Natural killer cell treated with Interleukin-12 subunit alpha and Interleukin-12 subunit beta and Interleukin-15 and Interleukin-18, amount 100 ng/mL, for 72 hours (primary cell): ENCODE measurements at regions not wholly inside any gene's neighbourhood (a gene's known extent, or its start where the extent isn't known, plus 50 kb on each side); places are given as distances from the start of the nearest gene placed in this dataset.
"Not testable (repeated sequence)": the region's sequence is repeated elsewhere in the genome, so short reads cannot be mapped to it uniquely, and the experiment has no call there.

Experiments
- ATAC-seq, 2 donors: fragments of 150-1000 bp; cut with Tn5 transposase in 1 of 2; sonication (Bioruptor Pico), chemical (Tn5 transposase) in 1 of 2; 2 replicates each; pipeline ENCODE4 v1.10.0; 2021
- DNase-seq: peaks from one replicate; pipeline ENCODE4 v3.0.0; 2022; ENCODE audit warnings: low spot score
- H3K27ac Mint-ChIP-seq, 2 donors: 1 replicate in 1 of 2; 2 replicates in 1 of 2; pipeline ENCODE4 v1.8.0; 2022; ENCODE audit warnings: mixed read lengths in 2 of 2, mild to moderate bottlenecking in 1 of 2, moderate library complexity in 1 of 2
- H3K27me3 Mint-ChIP-seq, 2 donors: 1 replicate in 1 of 2; 2 replicates in 1 of 2; pipeline ENCODE4 v1.8.0; 2022; ENCODE audit warnings: mixed read lengths in 2 of 2
- H3K36me3 Mint-ChIP-seq: one replicate; pipeline ENCODE4 v1.8.0; 2022; ENCODE audit warnings: mixed read lengths
- H3K4me1 Mint-ChIP-seq, 2 donors: 1 replicate in 1 of 2; 2 replicates in 1 of 2; pipeline ENCODE4 v1.8.0; 2022; ENCODE audit warnings: low read depth in 2 of 2, mixed read lengths in 2 of 2, mild to moderate bottlenecking in 1 of 2
- H3K4me3 Mint-ChIP-seq: one replicate; pipeline ENCODE4 v1.8.0; 2022; ENCODE audit warnings: mixed read lengths
- H3K9me3 Mint-ChIP-seq: 2 replicates; pipeline ENCODE4 v1.8.0; 2022; ENCODE audit warnings: mixed read lengths

- not testable (repeated sequence) for H3K4me3 Mint-ChIP-seq, H3K36me3 Mint-ChIP-seq, H3K27ac Mint-ChIP-seq, ATAC-seq, DNase-seq, H3K9me3 Mint-ChIP-seq
- H3K27me3 Mint-ChIP-seq, result peaks cover 0 to 21% of the 10 kb centered on the region in 2 donors
- H3K4me1 Mint-ChIP-seq, result peaks cover 37 to 46% of the 10 kb centered on the region in 2 donors
These were observed 123.6 kb upstream of the ERRFI1 start for GRCh38 chr1:8149756-8150155.

GRCh38 chr1:8147956-8148355, 121.8 kb upstream of the ERRFI1 start:
- no peak overlapping the region for H3K4me3 Mint-ChIP-seq
- peaks cover 28 to 39% of the 10 kb centered on the region in 2 donors for H3K4me1 Mint-ChIP-seq
- DNase-seq (no peak), ATAC-seq (no peak)
- H3K9me3 Mint-ChIP-seq, result no peaks in the 10 kb centered on the region
- peaks cover 0 to 24% of the 10 kb centered on the region in 2 donors for H3K27me3 Mint-ChIP-seq
- no peak overlapping the region for H3K27ac Mint-ChIP-seq
- H3K36me3 Mint-ChIP-seq, result no peaks in the 10 kb centered on the region

GRCh38 chr1:8146257-8146855, 120.2 kb upstream of the ERRFI1 start:
- no peaks in the 10 kb centered on the region for H3K9me3 Mint-ChIP-seq
- H3K4me3 Mint-ChIP-seq, result no peak overlapping the region
- ATAC-seq (no peak), DNase-seq (no peak)
- H3K36me3 Mint-ChIP-seq, result no peaks in the 10 kb centered on the region
- peaks cover 0 to 18% of the 10 kb centered on the region in 2 donors for H3K27me3 Mint-ChIP-seq
- H3K4me1 Mint-ChIP-seq, result peaks cover 16 to 26% of the 10 kb centered on the region in 2 donors
- peak overlapping the region in 1 of 2 donors; percentile 24 for H3K27ac Mint-ChIP-seq

- Mint-ChIP-seq H3K4me3 (peak overlapping the region; percentile 3), H3K9me3 (no peaks in the 10 kb centered on the region), H3K27ac (peak overlapping the region in 1 of 2 donors; percentile 24), H3K27me3 (peaks cover 0 to 16% of the 10 kb centered on the region in 2 donors), H3K4me1 (peaks cover 11 to 23% of the 10 kb centered on the region in 2 donors), H3K36me3 (no peaks in the 10 kb centered on the region)
- DNase-seq (no peak), ATAC-seq (no peak)
These were observed 119.6 kb upstream of the ERRFI1 start for GRCh38 chr1:8145545-8146202.

DNA sequence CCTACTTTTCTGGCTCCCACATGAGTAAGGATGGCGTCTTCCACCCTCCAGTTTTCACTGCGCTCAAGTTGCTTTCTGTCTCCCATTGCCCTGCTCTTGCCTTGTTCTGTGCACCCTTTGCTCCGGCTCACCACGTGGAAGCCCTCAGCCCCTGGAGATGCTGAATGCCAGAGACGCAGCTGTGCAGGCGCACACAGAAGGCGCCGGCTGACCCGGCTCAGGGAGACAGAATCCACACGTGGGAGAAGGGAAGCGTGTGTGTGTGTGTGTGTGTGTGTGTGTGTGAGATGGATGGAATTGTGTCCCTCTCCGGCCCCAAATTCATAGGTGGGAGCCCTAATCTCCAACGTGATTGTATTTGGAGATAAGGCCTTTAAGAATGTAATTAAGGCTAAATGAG, 118.2 kb upstream of the ERRFI1 start:
- DNase-seq (no peak), ATAC-seq (no peak)
- Mint-ChIP-seq H3K36me3 (no peaks in the 10 kb centered on the region), H3K4me3 (no peak overlapping the region), H3K27me3 (peaks cover 0 to 14% of the 10 kb centered on the region in 2 donors), H3K27ac (peak overlapping the region in 1 of 2 donors; percentile 21), H3K9me3 (no peaks in the 10 kb centered on the region), H3K4me1 (peaks cover 8 to 20% of the 10 kb centered on the region in 2 donors)

GRCh38 chr1:8142955-8143629, 117.0 kb upstream of the ERRFI1 start:
- H3K4me3 Mint-ChIP-seq, result no peak overlapping the region
- peaks cover 0 to 16% of the 10 kb centered on the region in 2 donors for H3K27me3 Mint-ChIP-seq
- DNase-seq (no peak), ATAC-seq (no peak)
- H3K36me3 Mint-ChIP-seq, result no peaks in the 10 kb centered on the region
- peaks cover 8 to 20% of the 10 kb centered on the region in 2 donors for H3K4me1 Mint-ChIP-seq
- no peaks in the 10 kb centered on the region for H3K9me3 Mint-ChIP-seq
- no peak overlapping the region for H3K27ac Mint-ChIP-seq

DNA sequence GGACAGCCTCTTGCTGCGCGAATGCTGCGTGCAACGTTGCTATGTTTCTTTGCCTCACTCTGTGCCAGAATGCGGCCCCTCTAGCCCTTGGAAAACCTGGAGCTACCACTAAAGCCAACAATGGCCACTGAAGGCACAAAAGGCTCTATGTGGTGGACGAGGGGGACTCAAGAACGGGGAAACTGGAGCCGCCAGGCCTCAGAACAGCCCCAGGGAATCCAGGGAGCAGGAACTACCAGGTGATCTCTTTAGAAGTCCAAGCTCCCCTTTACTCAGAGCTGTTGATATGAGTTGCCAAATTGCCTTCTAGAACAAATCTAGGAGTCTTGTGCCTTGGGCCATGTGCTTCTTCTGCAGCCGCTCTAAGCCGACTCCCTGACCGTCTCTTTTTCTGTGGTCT, 113.8 kb upstream of the ERRFI1 start:
- Mint-ChIP-seq H3K4me3 (no peak overlapping the region), H3K4me1 (peaks cover 0 to 7% of the 10 kb centered on the region in 2 donors), H3K9me3 (no peaks in the 10 kb centered on the region), H3K27me3 (peaks cover 18 to 20% of the 10 kb centered on the region in 2 donors), H3K27ac (no peak overlapping the region), H3K36me3 (no peaks in the 10 kb centered on the region)
- no peak for DNase-seq
- no peak for ATAC-seq

DNA sequence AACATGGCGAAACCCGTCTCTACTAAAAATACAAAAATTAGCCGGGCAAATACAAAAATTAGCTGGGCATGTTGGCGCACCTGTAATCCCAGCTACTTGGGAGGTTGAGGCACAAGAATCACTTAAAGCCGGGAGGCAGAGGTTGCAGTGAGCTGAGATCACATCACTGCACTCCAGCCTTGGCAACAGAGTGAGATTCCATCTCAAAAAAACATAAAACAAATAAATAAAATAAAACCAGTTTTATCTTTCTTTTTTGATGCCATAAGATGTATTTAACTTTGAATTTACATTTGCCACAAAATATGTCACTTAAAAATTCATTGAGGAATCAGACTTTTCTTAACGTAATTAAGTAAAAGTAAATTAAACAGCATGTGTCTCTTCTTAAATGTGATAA, 113.3 kb upstream of the ERRFI1 start:
- peaks cover 1 to 5% of the 10 kb centered on the region in 2 donors for H3K4me1 Mint-ChIP-seq

DNA sequence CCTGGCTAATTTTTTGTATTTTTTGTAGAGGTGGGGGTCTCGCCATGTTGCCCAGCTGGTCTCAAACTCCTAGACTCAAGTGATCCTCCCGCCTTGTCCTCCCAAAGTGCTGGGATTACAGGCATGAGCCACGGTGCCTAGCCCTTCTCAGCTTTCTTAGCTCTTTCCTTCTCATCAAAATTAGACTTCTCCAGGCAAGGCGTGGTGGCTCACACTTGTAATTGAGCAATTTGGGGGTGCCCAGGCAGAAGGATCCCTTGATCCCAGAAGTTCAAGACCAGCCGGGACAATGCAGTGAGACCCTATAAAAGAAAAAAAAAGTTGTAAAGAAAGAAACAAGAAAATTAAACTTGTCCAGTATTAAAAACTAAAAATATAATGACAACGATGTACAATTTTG, 112.6 kb upstream of the ERRFI1 start:
- peaks cover 24 to 29% of the 10 kb centered on the region in 2 donors for H3K27me3 Mint-ChIP-seq
- H3K27ac Mint-ChIP-seq, result no peak overlapping the region
- peaks cover 0 to 3% of the 10 kb centered on the region in 2 donors for H3K4me1 Mint-ChIP-seq
- no peaks in the 10 kb centered on the region for H3K36me3 Mint-ChIP-seq
- no peaks in the 10 kb centered on the region for H3K9me3 Mint-ChIP-seq
- ATAC-seq, result no peak
- DNase-seq, result no peak
- no peak overlapping the region for H3K4me3 Mint-ChIP-seq

More for the DNA sequence above, 113.3 kb upstream of the ERRFI1 start:
- no peak overlapping the region for H3K27ac Mint-ChIP-seq
- no peak for DNase-seq
- ATAC-seq, result no peak
- no peak overlapping the region for H3K4me3 Mint-ChIP-seq
- no peaks in the 10 kb centered on the region for H3K9me3 Mint-ChIP-seq
- no peaks in the 10 kb centered on the region for H3K36me3 Mint-ChIP-seq
- H3K27me3 Mint-ChIP-seq, result peaks cover 23% of the 10 kb centered on the region in 2 donors

- H3K27me3 Mint-ChIP-seq, result peaks cover 27 to 29% of the 10 kb centered on the region in 2 donors
- H3K4me3 Mint-ChIP-seq, result no peak overlapping the region
- H3K27ac Mint-ChIP-seq, result no peak overlapping the region
- H3K4me1 Mint-ChIP-seq, result peaks cover 0 to 3% of the 10 kb centered on the region in 2 donors
- H3K36me3 Mint-ChIP-seq, result no peaks in the 10 kb centered on the region
- DNase-seq (no peak), ATAC-seq (no peak)
- no peaks in the 10 kb centered on the region for H3K9me3 Mint-ChIP-seq
These were observed 111.6 kb upstream of the ERRFI1 start for GRCh38 chr1:8137481-8138244.

DNA sequence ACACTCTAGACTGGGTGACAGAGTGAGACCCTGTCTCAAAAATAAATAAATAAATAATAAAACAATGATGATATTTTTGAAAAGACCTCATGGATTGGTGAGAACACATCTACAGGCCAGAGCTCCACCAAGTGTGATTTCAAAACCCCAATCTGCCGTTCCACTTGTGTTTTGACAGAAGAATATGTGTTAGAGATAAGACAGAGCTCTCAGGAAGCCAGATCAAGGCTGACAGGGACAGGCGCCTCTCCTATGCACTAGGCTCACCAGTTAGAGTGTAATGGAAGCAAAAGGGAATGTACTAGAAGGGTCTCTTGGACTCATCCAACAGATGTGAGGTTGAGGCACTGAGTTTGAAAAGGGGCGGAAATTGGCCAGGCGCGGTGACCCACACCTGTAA, 110.7 kb upstream of the ERRFI1 start:
- H3K4me1 Mint-ChIP-seq, result peaks cover 0 to 3% of the 10 kb centered on the region in 2 donors
- no peak overlapping the region for H3K4me3 Mint-ChIP-seq
- H3K36me3 Mint-ChIP-seq, result no peaks in the 10 kb centered on the region
- H3K9me3 Mint-ChIP-seq, result no peaks in the 10 kb centered on the region
- ATAC-seq (no peak), DNase-seq (no peak)
- peaks cover 29 to 34% of the 10 kb centered on the region in 2 donors for H3K27me3 Mint-ChIP-seq
- H3K27ac Mint-ChIP-seq, result no peak overlapping the region

DNA sequence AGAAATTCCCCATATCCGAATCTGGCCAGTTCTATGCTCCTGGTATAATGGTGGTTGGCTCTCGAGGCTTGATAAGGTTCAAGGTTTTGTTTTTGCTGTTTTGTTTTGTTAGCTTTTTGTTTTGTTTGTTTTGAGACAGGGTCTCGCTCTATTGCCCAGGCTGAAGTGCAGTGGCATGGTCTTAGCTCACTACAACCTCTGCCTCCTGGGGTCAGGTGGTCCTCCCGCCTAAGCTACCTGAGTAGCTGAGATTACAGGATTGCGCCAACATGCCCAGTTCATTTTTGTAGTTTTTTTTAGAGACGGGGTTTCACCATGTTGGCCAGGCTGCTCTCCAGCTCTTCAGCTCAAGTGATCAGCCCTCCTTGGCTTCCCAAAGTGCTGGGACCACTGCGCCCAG, 109.1 kb upstream of the ERRFI1 start:
- H3K4me1 Mint-ChIP-seq, result peaks cover 0 to 3% of the 10 kb centered on the region in 2 donors
- no peak overlapping the region for H3K27ac Mint-ChIP-seq
- no peak overlapping the region for H3K4me3 Mint-ChIP-seq

GRCh38 chr1:8134546-8135235, 108.6 kb upstream of the ERRFI1 start:
- H3K4me1 Mint-ChIP-seq, result peaks cover 0 to 3% of the 10 kb centered on the region in 2 donors
- no peaks in the 10 kb centered on the region for H3K9me3 Mint-ChIP-seq
- H3K27me3 Mint-ChIP-seq, result peaks cover 29 to 34% of the 10 kb centered on the region in 2 donors
- DNase-seq (no peak), ATAC-seq (no peak)
- peak overlapping the region in 1 of 2 donors; percentile 65 for H3K27ac Mint-ChIP-seq
- H3K36me3 Mint-ChIP-seq, result no peaks in the 10 kb centered on the region
- H3K4me3 Mint-ChIP-seq, result no peak overlapping the region

More for the DNA sequence above, 109.1 kb upstream of the ERRFI1 start:
- no peak for DNase-seq
- no peak for ATAC-seq
- H3K36me3 Mint-ChIP-seq, result no peaks in the 10 kb centered on the region
- H3K27me3 Mint-ChIP-seq, result peaks cover 29 to 34% of the 10 kb centered on the region in 2 donors
- H3K9me3 Mint-ChIP-seq, result no peaks in the 10 kb centered on the region
